HG03159 (cell line): ENCODE measurements at regions not wholly inside any gene's neighbourhood (a gene's known extent, or its start where the extent isn't known, plus 50 kb on each side); places are given as distances from the start of the nearest gene placed in this dataset.

Experiments
- ATAC-seq: cut with Tn5 transposase; IDR thresholded peaks from one replicate; pipeline ENCODE4 v1.9.1; 2021; ENCODE audit warnings: mild to moderate bottlenecking, moderate library complexity; ENCODE audit not compliant: unreplicated experiment

DNA sequence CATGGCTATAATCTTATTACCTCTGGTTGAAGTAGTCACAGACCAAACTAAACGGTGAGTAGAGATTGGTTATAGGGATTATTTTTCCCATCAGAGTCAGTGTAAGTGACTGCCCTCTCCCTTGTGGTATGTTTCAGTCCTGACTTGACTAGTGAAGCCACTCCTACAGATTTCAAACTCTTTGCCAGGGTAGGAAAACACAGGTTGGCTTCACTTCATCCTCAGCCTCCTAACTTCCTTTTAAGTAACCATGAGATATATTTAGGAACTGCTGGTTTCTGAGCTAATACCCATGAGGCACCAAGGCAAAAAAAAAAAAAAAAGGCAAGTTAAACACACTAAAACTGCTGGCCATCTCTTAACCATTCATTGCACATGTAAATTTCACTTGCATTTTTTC is 349.2 kb upstream of the MCTP2 start:
- no peak for ATAC-seq

- no peak for ATAC-seq
Observed at GRCh38 chr15:93881310-93881709, 350.1 kb upstream of the MCTP2 start.

DNA sequence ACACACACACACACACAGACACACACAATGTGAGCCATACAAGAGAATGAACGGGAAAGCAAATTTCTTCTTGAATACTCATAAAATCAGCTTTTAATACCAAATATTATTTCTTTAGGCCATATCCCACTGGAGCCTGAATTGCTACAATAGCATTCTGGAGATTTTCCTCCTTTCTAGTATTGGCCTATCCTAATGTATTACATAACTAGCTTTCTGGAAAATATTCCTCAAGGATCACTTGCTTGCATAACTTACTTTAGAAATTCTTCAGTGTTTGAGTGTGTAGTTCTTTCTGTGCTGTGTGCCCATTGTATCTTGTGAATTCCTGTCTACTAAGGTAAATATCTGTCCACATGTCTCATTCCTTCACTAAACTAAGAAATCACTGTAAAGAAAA is 351.0 kb upstream of the MCTP2 start:
- no peak for ATAC-seq

DNA sequence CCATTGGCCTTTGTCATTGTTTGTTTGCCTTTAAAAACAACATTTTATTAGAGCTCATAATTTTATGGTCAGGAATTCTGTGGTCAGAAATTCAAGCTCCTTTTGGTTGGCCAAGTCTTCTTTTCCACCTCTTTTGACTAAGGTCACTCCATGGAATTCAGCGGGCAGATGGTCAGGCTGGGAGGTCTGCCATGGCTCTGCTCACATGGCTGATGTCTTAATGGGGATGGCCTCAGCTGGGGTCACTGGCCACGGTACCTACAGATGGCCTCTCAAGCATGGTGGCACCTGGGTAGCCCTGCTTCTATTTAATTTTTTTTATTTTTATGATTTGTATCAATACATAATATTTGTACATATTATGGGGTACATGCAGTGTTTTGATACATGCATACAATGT is 360.8 kb upstream of the MCTP2 start:
- no peak for ATAC-seq

DNA sequence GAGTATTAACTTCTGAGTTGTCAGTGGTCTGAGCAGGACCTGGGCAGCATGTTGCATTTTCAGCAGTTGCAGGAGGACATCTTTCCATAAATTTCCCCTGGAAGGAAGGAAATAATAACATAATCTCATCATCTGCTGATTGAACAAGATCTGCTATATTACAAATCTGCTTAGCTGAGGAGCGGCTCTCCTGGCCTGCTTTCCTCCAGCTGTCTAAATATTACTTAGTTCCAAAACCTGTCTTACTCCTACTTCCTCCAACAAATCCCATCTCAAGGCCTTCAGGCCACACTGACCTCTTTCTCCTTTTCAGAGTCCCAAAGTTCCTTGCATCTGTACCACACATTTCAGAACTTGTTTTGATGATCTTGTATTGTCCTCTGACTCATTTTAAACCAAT is 364.4 kb upstream of the MCTP2 start:
- no peak for ATAC-seq

GRCh38 chr15:93866476-93866875 is 364.9 kb upstream of the MCTP2 start:
- no peak for ATAC-seq

DNA sequence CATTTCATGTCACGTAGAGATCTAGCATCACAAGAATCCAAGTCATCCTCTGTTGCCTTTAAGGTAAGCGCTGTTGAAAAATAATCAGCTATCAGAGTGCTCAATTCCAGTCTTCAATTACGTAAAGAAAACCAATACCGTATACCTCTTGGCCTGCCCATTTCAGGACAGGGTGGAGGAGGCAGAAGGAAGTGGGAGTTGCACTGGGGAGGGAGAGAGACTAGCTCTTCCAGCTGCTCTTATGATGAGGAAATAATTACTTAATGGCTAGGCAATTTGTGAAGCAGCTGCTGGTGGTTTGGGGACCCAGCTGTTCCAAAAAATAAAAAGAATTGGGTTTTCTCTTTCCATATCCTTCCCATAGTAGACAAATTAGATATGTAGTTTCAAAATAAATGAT is 365.8 kb upstream of the MCTP2 start:
- no peak for ATAC-seq

- ATAC-seq: no peak
Observed at GRCh38 chr15:93862791-93863190, 368.6 kb upstream of the MCTP2 start.

DNA sequence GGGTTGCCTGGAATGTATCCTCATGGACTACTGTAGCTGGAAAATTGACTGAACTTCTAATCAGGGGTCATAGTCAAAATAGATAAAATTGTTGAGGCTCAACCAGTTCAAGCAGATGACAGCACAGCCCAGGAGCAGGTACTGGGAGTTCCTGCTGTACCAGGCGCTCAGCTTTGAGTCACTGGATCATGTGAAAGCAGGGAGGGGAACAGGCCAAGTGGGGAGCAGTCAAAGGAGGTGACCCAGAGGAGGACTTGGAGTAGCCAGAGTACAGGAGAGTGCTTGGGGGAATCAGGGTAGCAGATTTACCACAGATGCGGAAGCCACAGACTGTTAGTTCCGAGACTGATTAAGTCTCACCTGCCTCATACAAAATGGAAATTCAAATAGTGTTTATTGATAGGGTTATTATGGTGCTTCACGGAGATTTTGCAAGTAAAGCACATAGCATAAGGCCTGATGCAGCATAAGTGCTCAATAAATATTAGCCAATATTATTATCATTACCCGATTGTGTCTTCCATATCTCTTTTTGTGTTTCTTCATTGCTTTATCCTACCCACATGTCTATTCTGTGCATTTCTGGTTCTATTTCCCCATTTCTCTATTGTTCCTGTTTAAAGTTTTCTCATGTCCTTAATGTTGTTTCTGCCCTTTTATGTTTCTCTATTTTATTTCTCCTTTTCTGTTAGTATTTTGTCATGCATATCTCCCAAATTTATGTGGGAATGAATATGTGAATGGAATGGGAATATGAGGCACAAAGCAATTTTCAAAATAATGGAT is 369.2 kb upstream of the MCTP2 start:
- ATAC-seq: no peak

GRCh38 chr15:93861413-93861812 is 369.9 kb upstream of the MCTP2 start:
- ATAC-seq: no peak

DNA sequence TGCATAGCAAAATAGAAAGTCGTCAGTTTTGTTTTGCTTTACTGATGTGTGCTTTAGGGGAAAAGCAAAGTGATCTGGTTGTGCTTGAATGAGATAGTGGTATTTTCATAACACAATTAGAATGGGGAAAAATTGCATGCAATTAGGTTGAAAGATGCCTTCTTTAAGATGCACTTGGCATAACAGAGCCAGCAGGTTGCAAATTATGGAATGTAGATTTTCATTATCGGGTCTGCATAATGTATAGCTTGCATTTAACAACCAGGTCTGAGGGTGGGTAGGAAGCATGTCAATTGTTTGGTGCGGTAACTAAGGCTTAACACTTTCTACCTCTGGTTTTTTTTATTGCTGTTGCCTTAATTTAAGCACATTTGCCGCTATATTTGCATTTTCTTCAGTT is 370.7 kb upstream of the MCTP2 start:
- ATAC-seq: no peak

GRCh38 chr15:93859176-93859575 is 372.2 kb upstream of the MCTP2 start:
- ATAC-seq: no peak

- no peak for ATAC-seq
Observed at GRCh38 chr15:93855181-93855826, 376.1 kb upstream of the MCTP2 start.

DNA sequence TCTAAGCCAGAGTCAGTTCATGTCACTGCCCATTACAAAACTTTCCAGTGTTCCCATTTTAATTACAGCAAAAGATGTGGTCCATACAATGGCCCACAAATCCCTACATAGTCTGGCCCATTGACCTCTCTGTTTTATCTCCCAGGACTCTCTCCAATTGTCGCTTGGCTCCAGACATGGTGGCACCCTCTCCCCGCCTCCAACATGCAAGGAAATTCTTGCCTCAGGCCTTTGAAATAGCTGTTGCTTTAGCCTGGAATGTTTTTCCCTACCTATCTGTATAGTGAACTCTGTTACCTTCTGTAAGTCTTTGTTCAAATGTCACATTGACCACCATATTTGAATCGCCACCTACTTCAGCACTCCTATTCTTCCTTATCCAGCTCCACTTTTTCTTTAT is 377.3 kb upstream of the MCTP2 start:
- ATAC-seq: no peak

- ATAC-seq: no peak
Observed at GRCh38 chr15:93852761-93853160, 378.6 kb upstream of the MCTP2 start.

DNA sequence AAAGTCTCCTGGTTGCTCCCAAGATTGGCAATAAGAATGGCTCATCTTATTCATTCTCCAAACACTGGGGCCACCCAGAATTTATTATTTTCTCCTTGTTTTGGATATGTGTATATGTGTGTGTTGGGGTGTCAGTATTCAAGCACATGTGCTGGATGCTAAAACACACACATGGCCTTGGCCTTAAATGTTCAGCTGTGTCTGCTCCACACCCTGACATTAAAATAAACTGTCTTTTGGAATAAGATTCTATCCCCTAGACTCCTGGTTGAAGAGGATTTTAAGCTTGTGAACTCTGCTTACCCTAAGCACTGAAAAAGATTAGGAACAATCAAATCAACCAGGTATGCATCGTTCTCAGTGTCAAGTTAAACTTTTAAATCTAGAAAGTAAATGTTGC is 382.9 kb upstream of the MCTP2 start:
- ATAC-seq: no peak

- ATAC-seq: no peak
Observed at GRCh38 chr15:93848076-93848475, 383.3 kb upstream of the MCTP2 start.

DNA sequence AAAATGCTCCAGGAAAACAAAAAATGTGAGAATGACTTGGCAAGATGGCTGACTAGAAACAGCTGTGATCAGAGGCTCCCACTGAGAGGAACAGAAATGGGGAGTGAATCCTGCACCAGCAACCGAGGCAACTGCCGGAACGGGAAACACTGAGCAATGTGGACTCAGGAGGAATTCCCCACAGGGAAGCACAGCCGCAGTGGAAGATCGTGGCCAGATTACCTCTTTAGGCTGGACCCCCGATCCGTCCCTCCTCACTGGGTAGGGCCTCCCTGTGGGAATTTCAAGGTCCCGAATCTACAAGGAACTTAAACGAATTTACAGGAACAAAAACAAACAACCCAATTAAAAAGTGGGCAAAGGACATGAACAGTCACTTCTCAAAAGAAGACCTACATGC is 385.2 kb upstream of the MCTP2 start:
- no peak for ATAC-seq

DNA sequence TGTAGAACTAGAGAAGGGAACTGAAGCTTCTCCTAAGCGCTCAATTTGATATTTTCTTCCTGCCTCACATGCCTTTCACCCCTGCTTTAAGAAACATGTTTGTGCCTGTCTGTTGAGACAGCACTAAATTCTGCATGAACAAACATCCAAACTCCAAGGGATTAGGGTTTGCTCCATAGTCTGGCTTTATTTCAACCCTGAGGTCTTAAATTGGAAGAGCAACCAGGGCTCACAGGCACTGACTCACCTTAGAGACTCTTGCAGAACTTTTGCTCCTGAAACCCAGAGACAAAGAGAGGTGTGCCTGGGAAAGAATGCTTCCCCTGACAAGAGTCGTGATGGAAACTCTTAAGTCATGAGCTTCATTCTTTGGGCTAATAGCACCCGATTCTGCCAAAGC is 393.9 kb upstream of the MCTP2 start:
- no peak for ATAC-seq

DNA sequence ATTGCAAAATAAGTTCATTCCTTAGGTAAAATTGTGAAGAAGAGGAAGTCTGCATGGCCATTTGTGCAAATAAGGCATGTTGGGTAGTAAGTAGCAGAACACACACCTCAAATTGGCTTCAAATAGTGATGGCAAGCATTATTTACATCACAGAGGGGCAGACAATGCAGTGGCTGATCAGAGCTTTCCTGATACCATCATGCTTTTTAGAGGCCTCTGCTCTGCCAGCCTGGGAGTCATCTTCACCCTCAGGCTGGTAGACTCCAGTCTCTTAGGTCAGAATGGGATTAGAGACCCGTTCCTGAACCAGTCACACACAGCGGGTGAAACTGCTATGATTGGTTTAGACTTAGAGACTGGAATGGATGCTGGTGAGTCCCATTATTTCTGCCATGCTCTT is 396.0 kb upstream of the MCTP2 start:
- no peak for ATAC-seq

DNA sequence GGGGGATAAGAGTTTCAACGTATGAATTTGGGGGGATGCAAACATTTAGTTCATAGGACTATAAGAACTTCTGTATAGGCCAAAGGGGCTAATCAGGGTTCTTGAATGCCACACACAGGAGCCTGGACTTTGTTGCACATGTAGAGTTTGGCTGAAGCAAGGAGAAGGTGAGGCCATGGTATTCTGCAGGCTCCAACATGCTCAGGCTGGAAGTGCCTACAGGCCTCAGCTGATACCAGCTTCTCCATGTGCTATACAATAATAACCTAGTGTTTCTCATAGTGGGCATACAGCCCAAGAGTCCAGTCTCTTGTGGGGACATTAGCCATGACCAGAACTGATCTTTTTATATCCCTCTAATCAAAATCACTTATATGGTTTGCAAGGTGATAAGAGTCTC is 399.7 kb upstream of the MCTP2 start:
- ATAC-seq: no peak

DNA sequence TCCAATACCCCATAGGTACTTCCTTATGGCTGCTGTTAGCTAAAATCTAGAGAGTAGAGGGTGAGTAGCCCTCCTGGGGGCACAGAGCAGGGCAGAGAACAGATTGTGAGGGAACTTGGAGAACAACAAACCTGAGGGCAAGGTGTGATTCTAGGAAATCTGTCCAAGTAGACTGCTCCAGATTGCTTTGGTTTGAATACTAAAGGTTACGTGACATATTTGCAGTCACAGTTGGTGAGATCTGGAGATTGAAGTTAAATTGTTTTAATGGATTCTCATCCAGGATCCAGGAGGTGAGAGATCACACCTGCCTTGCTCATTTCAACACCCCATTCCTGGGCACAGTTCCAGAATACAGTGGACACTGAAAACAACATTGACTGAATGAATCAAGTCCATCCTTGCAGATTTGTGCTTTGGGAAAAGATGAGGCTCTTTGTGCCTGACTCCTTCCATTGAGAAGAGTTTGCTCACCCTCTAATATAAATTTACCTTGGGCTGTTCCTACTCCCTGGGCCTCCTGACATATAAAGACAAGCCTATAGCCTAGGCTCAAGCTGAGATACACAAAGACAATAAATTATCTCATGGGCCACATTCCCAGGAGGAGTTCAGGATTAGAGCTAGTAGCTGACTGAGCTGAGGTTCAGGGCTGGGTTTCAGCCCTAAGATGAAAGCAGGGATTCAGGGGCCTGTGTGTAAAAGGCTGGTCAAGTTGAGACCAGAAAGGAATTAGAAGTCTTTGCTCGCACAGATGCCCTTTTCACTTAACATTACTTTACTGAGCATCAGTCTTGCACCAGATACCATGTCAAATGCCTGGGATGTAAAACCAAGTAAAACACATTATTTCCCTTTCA is 400.9 kb upstream of the MCTP2 start:
- no peak for ATAC-seq
